ENCODE measurements at regions not wholly inside any gene's neighbourhood (a gene's known extent, or its start where the extent isn't known, plus 50 kb on each side); places are given as distances from the start of the nearest gene placed in this dataset.

DNA sequence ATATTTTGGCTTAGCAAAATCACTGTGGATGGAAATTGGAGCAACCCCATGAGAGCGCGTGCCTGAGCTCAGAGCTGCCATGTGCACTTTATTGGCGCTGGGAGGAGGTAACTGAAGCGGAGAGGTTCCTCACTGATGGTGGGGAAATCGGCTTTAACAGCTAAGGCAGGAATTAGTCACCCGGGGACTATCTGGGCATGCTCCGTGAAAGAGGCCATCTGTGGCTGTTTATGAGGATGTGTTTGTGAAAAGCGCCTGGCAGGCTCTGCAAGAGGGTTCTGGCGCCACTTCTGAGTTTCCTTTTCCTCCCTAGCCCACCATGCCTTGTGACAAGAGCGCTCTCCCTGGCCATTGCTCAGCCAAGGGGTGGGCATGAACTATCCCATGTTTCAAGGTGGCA is 815.6 kb downstream of the UQCRFS1 start:
- TF ChIP-seq, protein P1, sequence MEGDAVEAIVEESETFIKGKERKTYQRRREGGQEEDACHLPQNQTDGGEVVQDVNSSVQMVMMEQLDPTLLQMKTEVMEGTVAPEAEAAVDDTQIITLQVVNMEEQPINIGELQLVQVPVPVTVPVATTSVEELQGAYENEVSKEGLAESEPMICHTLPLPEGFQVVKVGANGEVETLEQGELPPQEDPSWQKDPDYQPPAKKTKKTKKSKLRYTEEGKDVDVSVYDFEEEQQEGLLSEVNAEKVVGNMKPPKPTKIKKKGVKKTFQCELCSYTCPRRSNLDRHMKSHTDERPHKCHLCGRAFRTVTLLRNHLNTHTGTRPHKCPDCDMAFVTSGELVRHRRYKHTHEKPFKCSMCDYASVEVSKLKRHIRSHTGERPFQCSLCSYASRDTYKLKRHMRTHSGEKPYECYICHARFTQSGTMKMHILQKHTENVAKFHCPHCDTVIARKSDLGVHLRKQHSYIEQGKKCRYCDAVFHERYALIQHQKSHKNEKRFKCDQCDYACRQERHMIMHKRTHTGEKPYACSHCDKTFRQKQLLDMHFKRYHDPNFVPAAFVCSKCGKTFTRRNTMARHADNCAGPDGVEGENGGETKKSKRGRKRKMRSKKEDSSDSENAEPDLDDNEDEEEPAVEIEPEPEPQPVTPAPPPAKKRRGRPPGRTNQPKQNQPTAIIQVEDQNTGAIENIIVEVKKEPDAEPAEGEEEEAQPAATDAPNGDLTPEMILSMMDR (IDR thresholded peaks at IDR 0.05; ENCODE audit: extremely low read depth in 1 of 2, insufficient read depth in 1 of 2, low read depth in 1 of 2, low read length in 2 of 2): no peak
- no peak for TF ChIP-seq FOS (IDR thresholded peaks at IDR 0.05; ENCODE audit: borderline replicate concordance, insufficient read depth, low read length)
- TF ChIP-seq POLR2A (IDR thresholded peaks at IDR 0.05; ENCODE audit: low read depth, low read length): no peak

Measured in endothelial cell of umbilical vein (primary cell).